Smooth muscle cell (in vitro differentiated cells): ENCODE measurements at regions not wholly inside any gene's neighbourhood (a gene's known extent, or its start where the extent isn't known, plus 50 kb on each side); places are given as distances from the start of the nearest gene placed in this dataset.

Source experiments
- DNase-seq: peaks from one replicate; lab custom pipeline; 2025; ENCODE audit not compliant: unreplicated experiment; lab: John Stamatoyannopoulos, UW
- H2AFZ ChIP-seq: fragments of 200-600 bp; sonication (generic); 2 replicates; pipeline ENCODE4 v1.6.0; 2016; ENCODE audit warnings: antibody characterized with exemption, low read depth, mild to moderate bottlenecking
- H3F3A ChIP-seq: fragments of 200-600 bp; sonication (generic); 2 replicates; pipeline ENCODE4 v1.6.0; 2017; ENCODE audit warnings: antibody characterized with exemption, low read depth
- H3K27ac ChIP-seq: fragments of 200-600 bp; sonication (generic); 2 replicates; pipeline ENCODE4 v1.5.1; 2016; ENCODE audit warnings: low read depth, mild to moderate bottlenecking
- H3K27me3 ChIP-seq: fragments of 200-600 bp; sonication (generic); 2 replicates; pipeline ENCODE4 v1.6.1; 2016; ENCODE audit warnings: low read depth, mild to moderate bottlenecking
- H3K36me3 ChIP-seq: fragments of 200-600 bp; sonication (generic); 2 replicates; pipeline ENCODE4 v1.5.1; 2016; ENCODE audit warnings: low read depth
- H3K4me1 ChIP-seq: fragments of 200-600 bp; sonication (generic); 2 replicates; pipeline ENCODE4 v1.5.1; 2016; ENCODE audit warnings: low read depth
- H3K4me2 ChIP-seq: fragments of 200-600 bp; sonication (generic); 2 replicates; pipeline ENCODE4 v1.6.0; 2016; ENCODE audit warnings: mild to moderate bottlenecking
- H3K4me3 ChIP-seq: fragments of 200-600 bp; sonication (generic); 2 replicates; pipeline ENCODE4 v1.5.1; 2016; ENCODE audit warnings: mild to moderate bottlenecking
- H3K79me2 ChIP-seq: fragments of 200-600 bp; sonication (generic); 2 replicates; pipeline ENCODE4 v1.6.0; 2016; ENCODE audit warnings: low read depth, mild to moderate bottlenecking
- H3K9ac ChIP-seq: fragments of 200-600 bp; sonication (generic); 2 replicates; pipeline ENCODE4 v1.6.0; 2016; ENCODE audit warnings: low read depth
- H3K9me3 ChIP-seq: fragments of 200-600 bp; sonication (generic); replicated peaks from 2 replicates; pipeline ENCODE4 v1.5.1; 2016; ENCODE audit warnings: low read depth
- H4K20me1 ChIP-seq: fragments of 200-600 bp; sonication (generic); 2 replicates; pipeline ENCODE4 v1.6.0; 2016; ENCODE audit warnings: low read depth
- WGBS: methylation state at CpG from one replicate; pipeline ENCODE4 v1.1.7; 2016; ENCODE audit warnings: low lambda C conversion rate; 5-methylcytosine and 5-hydroxymethylcytosine counted together
- TF ChIP-seq, protein P1 (sequence below): fragments of 200-600 bp; sonication (generic); IDR thresholded peaks from 2 replicates; pipeline ENCODE4 v1.5.1; 2017; ENCODE audit warnings: borderline replicate concordance, mild to moderate bottlenecking, antibody characterized with exemption; ENCODE audit not compliant: insufficient read depth, poor library complexity, severe bottlenecking

- Histone ChIP-seq H3K27ac (no peak overlapping the region), H3K9ac (no peak overlapping the region), H2AFZ (no peak overlapping the region), H3K4me2 (no peak overlapping the region), H3K79me2 (no peaks in the 10 kb centered on the region), H3K36me3 (no peaks in the 10 kb centered on the region), H3K27me3 (no peaks in the 10 kb centered on the region), H3K9me3 (no peaks in the 10 kb centered on the region), H3K4me1 (no peaks in the 10 kb centered on the region), H3K4me3 (no peak overlapping the region), H4K20me1 (no peaks in the 10 kb centered on the region), H3F3A (no peaks in the 10 kb centered on the region)
- TF ChIP-seq, protein P1, sequence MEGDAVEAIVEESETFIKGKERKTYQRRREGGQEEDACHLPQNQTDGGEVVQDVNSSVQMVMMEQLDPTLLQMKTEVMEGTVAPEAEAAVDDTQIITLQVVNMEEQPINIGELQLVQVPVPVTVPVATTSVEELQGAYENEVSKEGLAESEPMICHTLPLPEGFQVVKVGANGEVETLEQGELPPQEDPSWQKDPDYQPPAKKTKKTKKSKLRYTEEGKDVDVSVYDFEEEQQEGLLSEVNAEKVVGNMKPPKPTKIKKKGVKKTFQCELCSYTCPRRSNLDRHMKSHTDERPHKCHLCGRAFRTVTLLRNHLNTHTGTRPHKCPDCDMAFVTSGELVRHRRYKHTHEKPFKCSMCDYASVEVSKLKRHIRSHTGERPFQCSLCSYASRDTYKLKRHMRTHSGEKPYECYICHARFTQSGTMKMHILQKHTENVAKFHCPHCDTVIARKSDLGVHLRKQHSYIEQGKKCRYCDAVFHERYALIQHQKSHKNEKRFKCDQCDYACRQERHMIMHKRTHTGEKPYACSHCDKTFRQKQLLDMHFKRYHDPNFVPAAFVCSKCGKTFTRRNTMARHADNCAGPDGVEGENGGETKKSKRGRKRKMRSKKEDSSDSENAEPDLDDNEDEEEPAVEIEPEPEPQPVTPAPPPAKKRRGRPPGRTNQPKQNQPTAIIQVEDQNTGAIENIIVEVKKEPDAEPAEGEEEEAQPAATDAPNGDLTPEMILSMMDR: no peak
- 94% methylated on average over 18 of the region's 18 CpGs for WGBS
- no peak for DNase-seq
Measured at GRCh38 chr5:26237489-26237888, 800.9 kb downstream of the CDH9 start.

DNA sequence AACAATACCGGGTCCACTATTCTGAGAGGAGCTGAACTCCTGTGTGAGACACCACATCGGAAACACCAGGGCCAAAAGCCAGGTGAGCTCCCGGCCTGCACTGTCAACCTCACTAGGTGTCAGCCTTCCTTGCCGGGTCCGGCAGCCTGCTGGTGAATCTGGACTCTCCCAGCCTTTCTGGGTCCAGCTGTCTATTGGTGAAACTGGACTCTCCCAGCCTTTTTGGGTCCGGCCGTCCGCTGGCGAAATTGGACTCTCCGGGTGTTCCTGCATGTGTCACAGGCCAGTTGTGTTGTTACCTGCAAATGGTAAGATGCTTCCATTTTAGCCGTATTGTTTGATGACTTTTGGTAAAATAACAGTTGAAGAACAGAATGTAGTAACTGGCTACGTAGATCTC lies 801.5 kb downstream of the CDH9 start:
- TF ChIP-seq, protein P1: no peak
- H3K4me3 ChIP-seq: no peak overlapping the region
- no peaks in the 10 kb centered on the region for H4K20me1 ChIP-seq
- no peak overlapping the region for H3K9ac ChIP-seq
- no peaks in the 10 kb centered on the region for H3K27me3 ChIP-seq
- no peak overlapping the region for H3K4me2 ChIP-seq
- H3F3A ChIP-seq: no peaks in the 10 kb centered on the region
- H3K4me1 ChIP-seq: no peaks in the 10 kb centered on the region
- no peak overlapping the region for H3K27ac ChIP-seq
- no peaks in the 10 kb centered on the region for H3K9me3 ChIP-seq
- no peaks in the 10 kb centered on the region for H3K79me2 ChIP-seq
- H2AFZ ChIP-seq: no peak overlapping the region
- H3K36me3 ChIP-seq: no peaks in the 10 kb centered on the region
- 97% methylated on average over 12 of the region's 12 CpGs for WGBS
- no peak for DNase-seq

DNA sequence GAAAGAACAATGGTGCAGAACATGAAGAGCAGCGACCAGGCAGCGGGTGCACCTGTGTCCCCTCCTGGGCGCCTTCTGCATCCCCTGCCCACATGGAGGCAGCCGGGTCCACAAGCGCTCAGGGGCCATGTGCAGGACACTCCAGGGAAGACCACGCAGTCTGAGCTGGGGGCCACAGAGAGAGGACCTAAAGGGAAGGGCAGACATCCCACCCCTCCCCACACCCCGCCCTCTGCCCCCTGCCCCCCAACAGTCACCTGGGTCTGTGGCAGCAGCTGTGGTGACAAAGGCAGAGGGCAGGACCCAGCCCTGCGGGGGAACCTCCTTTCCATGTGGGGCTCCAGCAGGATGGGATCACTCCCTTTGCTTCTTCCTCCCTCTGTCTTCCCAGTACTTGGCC lies 805.7 kb downstream of the CDH9 start:
- Histone ChIP-seq H3K79me2 (no peaks in the 10 kb centered on the region), H3K36me3 (no peaks in the 10 kb centered on the region), H3K9ac (no peak overlapping the region), H3K9me3 (no peaks in the 10 kb centered on the region), H3K27me3 (no peaks in the 10 kb centered on the region), H4K20me1 (no peaks in the 10 kb centered on the region), H2AFZ (no peak overlapping the region), H3K4me1 (no peaks in the 10 kb centered on the region), H3K4me2 (no peak overlapping the region), H3F3A (no peaks in the 10 kb centered on the region), H3K4me3 (no peak overlapping the region), H3K27ac (no peak overlapping the region)
- DNase-seq: no peak
- TF ChIP-seq, protein P1: no peak
- 95% methylated on average over 7 of the region's 8 CpGs for WGBS

DNA sequence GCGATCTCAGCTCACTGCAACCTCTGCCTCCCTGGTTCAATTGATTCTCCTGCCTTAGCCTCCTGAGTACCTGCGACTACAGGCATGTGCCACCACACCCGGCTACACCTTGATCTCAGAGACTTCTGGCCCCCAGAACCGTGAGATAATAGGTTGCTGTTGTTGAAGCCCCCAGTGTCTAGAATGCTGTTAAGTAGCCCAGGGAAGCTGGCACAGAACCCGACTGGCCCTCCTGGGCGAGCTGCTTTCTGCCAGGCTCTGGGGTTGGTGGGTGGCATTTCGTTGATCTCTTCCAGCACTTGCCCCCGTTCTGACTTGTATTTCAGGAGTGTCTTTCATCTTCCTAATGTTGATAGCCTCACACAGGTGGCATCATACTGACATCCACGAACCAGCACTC lies 807.1 kb downstream of the CDH9 start:
- H3K9me3 ChIP-seq: no peaks in the 10 kb centered on the region
- no peaks in the 10 kb centered on the region for H3K79me2 ChIP-seq
- no peak overlapping the region for H2AFZ ChIP-seq
- H3K27ac ChIP-seq: no peak overlapping the region
- no peak for DNase-seq
- H3K4me3 ChIP-seq: no peak overlapping the region
- H3F3A ChIP-seq: no peaks in the 10 kb centered on the region
- TF ChIP-seq, protein P1: no peak
- no peaks in the 10 kb centered on the region for H3K27me3 ChIP-seq
- no peaks in the 10 kb centered on the region for H3K36me3 ChIP-seq
- no peaks in the 10 kb centered on the region for H3K4me1 ChIP-seq
- WGBS: 88% methylated on average over 9 of the region's 9 CpGs
- H3K4me2 ChIP-seq: no peak overlapping the region
- H3K9ac ChIP-seq: no peak overlapping the region
- H4K20me1 ChIP-seq: no peaks in the 10 kb centered on the region
